Gastroesophageal sphincter (tissue), 4 donors: ENCODE measurements at regions not wholly inside any gene's neighbourhood (a gene's known extent, or its start where the extent isn't known, plus 50 kb on each side); places are given as distances from the start of the nearest gene placed in this dataset.

ENCODE experiments used
- ATAC-seq: fragments of 150-250 bp; one replicate; pipeline ENCODE4 v1.9.1; 2016; ENCODE audit warnings: mild to moderate bottlenecking, moderate library complexity
- H3K27ac ChIP-seq, 4 donors: fragments of 200-600 bp; sonication (generic) in 3 of 4; 1 replicate in 3 of 4; 2 replicates in 1 of 4; pipeline ENCODE4 v1.5.1; 2016 to 2019
- H3K27me3 ChIP-seq: fragments of 200-600 bp; sonication (generic); one replicate; pipeline ENCODE4 v1.5.1; 2019
- H3K36me3 ChIP-seq, 2 donors: fragments of 200-600 bp; sonication (generic); one replicate each; pipeline ENCODE4 v1.5.1; 2019; ENCODE audit warnings: control low read depth in 1 of 2
- H3K4me1 ChIP-seq, 3 donors: fragments of 200-600 bp; sonication (generic); 1 replicate in 2 of 3; 2 replicates in 1 of 3; pipeline ENCODE4 v1.5.1; 2016 to 2019; ENCODE audit warnings: control low read depth in 2 of 3
- H3K4me3 ChIP-seq, 2 donors: fragments of 200-600 bp; sonication (generic); one replicate each; pipeline ENCODE4 v1.5.1; 2019; ENCODE audit warnings: mild to moderate bottlenecking in 1 of 2, moderate library complexity in 1 of 2
- H3K9me3 ChIP-seq, 3 donors: fragments of 200-600 bp; sonication (generic); one replicate each; pipeline ENCODE4 v1.5.1; 2017 to 2019; ENCODE audit warnings: control low read depth in 2 of 3
- CTCF ChIP-seq, 4 experiments: fragments of 200-600 bp in 2 of 4; fragments of 450-650 bp in 2 of 4; sonication (generic) in 1 of 4; IDR thresholded peaks; one replicate each; pipeline ENCODE4 v1.5.1; 2017 to 2019; ENCODE audit warnings: antibody characterized with exemption in 4 of 4, mild to moderate bottlenecking in 2 of 4, moderate library complexity in 2 of 4
- EP300 ChIP-seq: sonication (generic); formaldehyde crosslinking; IDR thresholded peaks from one replicate; pipeline ENCODE4 v1.6.1; 2017; ENCODE audit warnings: antibody characterized with exemption, mild to moderate bottlenecking
- POLR2A ChIP-seq, 2 donors: fragments of 450-650 bp; IDR thresholded peaks; one replicate each; pipeline ENCODE4 v1.6.1; 2017; ENCODE audit warnings: antibody characterized with exemption in 2 of 2, mild to moderate bottlenecking in 2 of 2, moderate library complexity in 1 of 2
- POLR2AphosphoS5 ChIP-seq: sonication (generic); formaldehyde crosslinking; IDR thresholded peaks from one replicate; pipeline ENCODE4 v1.6.1; 2017; ENCODE audit warnings: antibody characterized with exemption
- WGBS, 2 donors: methylation state at CpG; one replicate each; pipeline ENCODE4 v1.1.5; 2018; ENCODE audit warnings: low coverage in 1 of 2; 5-methylcytosine and 5-hydroxymethylcytosine counted together

- Histone ChIP-seq H3K27me3 (peaks cover 20% of the 10 kb centered on the region), H3K27ac (no peak overlapping the region), H3K4me3 (no peak overlapping the region), H3K36me3 (no peaks in the 10 kb centered on the region), H3K9me3 (peaks cover 0 to 28% (median 0%) of the 10 kb centered on the region in 3 donors), H3K4me1 (no peaks in the 10 kb centered on the region)
- ATAC-seq: no peak
- WGBS, 2 donors: 90 to 100% methylated on average over 1 to 2 of the region's 4 CpGs
- TF ChIP-seq POLR2A (IDR thresholded peaks at IDR 0.05) (no peak), POLR2AphosphoS5 (no peak), EP300 (no peak), CTCF (IDR thresholded peaks at IDR 0.05) (no peak)
Measured at GRCh38 chr18:78618726-78619125, 360.9 kb upstream of the SALL3 start.

- TF ChIP-seq CTCF (IDR thresholded peaks at IDR 0.05): no peak
- TF ChIP-seq POLR2AphosphoS5: no peak
- no peak for TF ChIP-seq POLR2A (IDR thresholded peaks at IDR 0.05)
- no peak for TF ChIP-seq EP300
- no peak for ATAC-seq
- Histone ChIP-seq H3K27ac (no peak overlapping the region), H3K27me3 (peaks cover 27% of the 10 kb centered on the region), H3K4me1 (no peaks in the 10 kb centered on the region), H3K4me3 (no peak overlapping the region), H3K36me3 (no peaks in the 10 kb centered on the region), H3K9me3 (peaks cover 0 to 28% (median 0%) of the 10 kb centered on the region in 3 donors)
- WGBS, 2 donors: 83% methylated on average over 1 of the region's 13 CpGs; no CpG with 5 or more reads in 1 of the 2 donors
Measured at GRCh38 chr18:78619854-78620253, 359.8 kb upstream of the SALL3 start.

- Histone ChIP-seq H3K27ac (no peak overlapping the region), H3K36me3 (no peaks in the 10 kb centered on the region), H3K27me3 (peaks cover 32% of the 10 kb centered on the region), H3K4me3 (no peak overlapping the region), H3K4me1 (no peaks in the 10 kb centered on the region), H3K9me3 (peaks cover 0 to 26% (median 0%) of the 10 kb centered on the region in 3 donors)
- ATAC-seq: no peak
- TF ChIP-seq CTCF (IDR thresholded peaks at IDR 0.05): no peak
- no peak for TF ChIP-seq EP300
- TF ChIP-seq POLR2A (IDR thresholded peaks at IDR 0.05): no peak
- no peak for TF ChIP-seq POLR2AphosphoS5
- WGBS, 2 donors: no CpG with 5 or more reads among the region's 6 CpGs
Measured at GRCh38 chr18:78620326-78620725, 359.3 kb upstream of the SALL3 start.

GRCh38 chr18:78621141-78621755 lies 358.4 kb upstream of the SALL3 start:
- H3K27me3 ChIP-seq: peaks cover 35% of the 10 kb centered on the region
- peaks cover 0 to 17% (median 0%) of the 10 kb centered on the region in 3 donors for H3K9me3 ChIP-seq
- no peaks in the 10 kb centered on the region for H3K4me1 ChIP-seq
- no peak for ATAC-seq
- H3K27ac ChIP-seq: no peak overlapping the region
- H3K36me3 ChIP-seq: no peaks in the 10 kb centered on the region
- TF ChIP-seq POLR2AphosphoS5 (no peak), POLR2A (IDR thresholded peaks at IDR 0.05) (no peak), CTCF (IDR thresholded peaks at IDR 0.05) (no peak), EP300 (no peak)
- no peak overlapping the region for H3K4me3 ChIP-seq
- WGBS, 2 donors: 80% methylated on average over 1 of the region's 9 CpGs; no CpG with 5 or more reads in 1 of the 2 donors

GRCh38 chr18:78622251-78622906 lies 357.2 kb upstream of the SALL3 start:
- WGBS, 2 donors: 92% methylated on average over 5 of the region's 11 CpGs; no CpG with 5 or more reads in 1 of the 2 donors
- H3K36me3 ChIP-seq: no peaks in the 10 kb centered on the region
- no peaks in the 10 kb centered on the region for H3K4me1 ChIP-seq
- peaks cover 45% of the 10 kb centered on the region for H3K27me3 ChIP-seq
- H3K4me3 ChIP-seq: no peak overlapping the region
- H3K27ac ChIP-seq: no peak overlapping the region
- TF ChIP-seq EP300 (no peak), POLR2A (IDR thresholded peaks at IDR 0.05) (no peak), CTCF (IDR thresholded peaks at IDR 0.05) (no peak)
- no peak for ATAC-seq
- peaks cover 0 to 6% (median 0%) of the 10 kb centered on the region in 3 donors for H3K9me3 ChIP-seq
